ENCODE measurements at regions not wholly inside any gene's neighbourhood (a gene's known extent, or its start where the extent isn't known, plus 50 kb on each side); places are given as distances from the start of the nearest gene placed in this dataset.

- Histone ChIP-seq H3K4me3 (no peak overlapping the region), H3K27ac (no peak overlapping the region), H3K36me3 (no peaks in the 10 kb centered on the region), H3K9me3 (no peaks in the 10 kb centered on the region), H3K27me3 (replicated peaks; ENCODE audit: insufficient read depth) (no peaks in the 10 kb centered on the region), H3K4me1 (ENCODE audit: control insufficient read depth in 1 of 2, low read depth in 2 of 2) (no peaks in the 10 kb centered on the region)
- DNase-seq (ENCODE audit: low spot score): no peak
- TF ChIP-seq CTCF (IDR thresholded peaks at IDR 0.05): no peak
- no peak for ATAC-seq (ENCODE audit: insufficient number of reproducible peaks, low FRiP score, low read depth)
These were observed 508.7 kb downstream of the EPHA7 start for GRCh38 chr6:92910646-92911045.

- ATAC-seq (ENCODE audit: insufficient number of reproducible peaks, low FRiP score, low read depth): no peak
- TF ChIP-seq CTCF (IDR thresholded peaks at IDR 0.05): no peak
- no peak for DNase-seq (ENCODE audit: low spot score)
- Histone ChIP-seq H3K9me3 (no peaks in the 10 kb centered on the region), H3K27ac (no peak overlapping the region), H3K36me3 (no peaks in the 10 kb centered on the region), H3K4me1 (ENCODE audit: control insufficient read depth in 1 of 2, low read depth in 2 of 2) (no peaks in the 10 kb centered on the region), H3K27me3 (replicated peaks; ENCODE audit: insufficient read depth) (no peaks in the 10 kb centered on the region), H3K4me3 (no peak overlapping the region)
These were observed 513.0 kb downstream of the EPHA7 start for GRCh38 chr6:92906385-92906784.

- Histone ChIP-seq H3K9me3 (no peaks in the 10 kb centered on the region), H3K27ac (no peak overlapping the region), H3K4me1 (ENCODE audit: control insufficient read depth in 1 of 2, low read depth in 2 of 2) (no peaks in the 10 kb centered on the region), H3K27me3 (replicated peaks; ENCODE audit: insufficient read depth) (no peaks in the 10 kb centered on the region), H3K4me3 (no peak overlapping the region), H3K36me3 (no peaks in the 10 kb centered on the region)
- TF ChIP-seq CTCF (IDR thresholded peaks at IDR 0.05): no peak
- no peak for ATAC-seq (ENCODE audit: insufficient number of reproducible peaks, low FRiP score, low read depth)
- no peak for DNase-seq (ENCODE audit: low spot score)
These were observed 525.6 kb downstream of the EPHA7 start for GRCh38 chr6:92893741-92894140.

DNA sequence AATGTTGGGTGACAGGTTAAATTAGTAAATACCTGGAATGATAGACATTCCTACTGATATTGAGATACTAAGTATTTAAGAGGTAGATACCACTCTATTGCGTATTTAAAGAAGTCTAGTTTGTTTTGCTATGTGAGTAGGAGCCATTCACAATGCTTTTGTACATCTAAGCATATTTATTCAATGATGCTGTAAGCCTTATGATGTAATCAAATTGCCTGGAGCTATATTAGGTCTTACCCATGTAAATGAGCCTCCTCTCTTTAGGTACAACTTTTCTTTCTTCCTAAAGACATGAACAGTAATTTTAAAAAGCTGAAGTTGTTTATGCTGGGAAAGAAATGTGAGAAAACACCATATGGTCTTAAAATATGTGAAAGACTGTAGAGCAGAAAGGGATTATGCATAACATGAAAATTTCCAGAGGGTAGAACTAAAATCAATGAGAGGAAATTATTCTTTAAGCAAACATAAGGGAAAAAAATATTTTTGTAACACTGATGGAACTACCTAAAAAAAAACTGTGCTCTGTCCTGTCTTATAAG, 526.7 kb downstream of the EPHA7 start:
- ATAC-seq (ENCODE audit: insufficient number of reproducible peaks, low FRiP score, low read depth): no peak
- no peak for TF ChIP-seq CTCF (IDR thresholded peaks at IDR 0.05)
- Histone ChIP-seq H3K9me3 (no peaks in the 10 kb centered on the region), H3K27me3 (replicated peaks; ENCODE audit: insufficient read depth) (no peaks in the 10 kb centered on the region), H3K36me3 (no peaks in the 10 kb centered on the region), H3K27ac (no peak overlapping the region), H3K4me1 (ENCODE audit: control insufficient read depth in 1 of 2, low read depth in 2 of 2) (no peaks in the 10 kb centered on the region), H3K4me3 (no peak overlapping the region)
- DNase-seq (ENCODE audit: low spot score): no peak

GRCh38 chr6:92888316-92888715, 531.0 kb downstream of the EPHA7 start:
- no peaks in the 10 kb centered on the region for H3K27me3 ChIP-seq (replicated peaks; ENCODE audit: insufficient read depth)
- H3K4me3 ChIP-seq: no peak overlapping the region
- no peaks in the 10 kb centered on the region for H3K9me3 ChIP-seq
- H3K27ac ChIP-seq: no peak overlapping the region
- no peak for DNase-seq (ENCODE audit: low spot score)
- no peaks in the 10 kb centered on the region for H3K4me1 ChIP-seq (ENCODE audit: control insufficient read depth in 1 of 2, low read depth in 2 of 2)
- no peak for ATAC-seq (ENCODE audit: insufficient number of reproducible peaks, low FRiP score, low read depth)
- TF ChIP-seq CTCF (IDR thresholded peaks at IDR 0.05): no peak
- H3K36me3 ChIP-seq: no peaks in the 10 kb centered on the region

Data from thoracic aorta (tissue), 2 donors.